Fibroblast of mammary gland (primary cell): ENCODE measurements at regions not wholly inside any gene's neighbourhood (a gene's known extent, or its start where the extent isn't known, plus 50 kb on each side); places are given as distances from the start of the nearest gene placed in this dataset.

Experiments
- DNase-seq: peaks from one replicate; pipeline ENCODE4 v3.0.0-alpha.2; 2010; ENCODE audit warnings: low read depth
- H3K4me3 ChIP-seq: 2 replicates; pipeline ENCODE4 v1.5.1; 2011; ENCODE audit warnings: low read depth, mild to moderate bottlenecking, low read length, moderate library complexity; ENCODE audit not compliant: control insufficient read depth
- TF ChIP-seq, protein P1 (sequence below): conservative IDR thresholded peaks from 2 replicates; pipeline ENCODE4 v1.5.1; 2011; ENCODE audit warnings: low read depth, low read length, inconsistent platforms; ENCODE audit not compliant: control insufficient read depth, insufficient read depth

DNA sequence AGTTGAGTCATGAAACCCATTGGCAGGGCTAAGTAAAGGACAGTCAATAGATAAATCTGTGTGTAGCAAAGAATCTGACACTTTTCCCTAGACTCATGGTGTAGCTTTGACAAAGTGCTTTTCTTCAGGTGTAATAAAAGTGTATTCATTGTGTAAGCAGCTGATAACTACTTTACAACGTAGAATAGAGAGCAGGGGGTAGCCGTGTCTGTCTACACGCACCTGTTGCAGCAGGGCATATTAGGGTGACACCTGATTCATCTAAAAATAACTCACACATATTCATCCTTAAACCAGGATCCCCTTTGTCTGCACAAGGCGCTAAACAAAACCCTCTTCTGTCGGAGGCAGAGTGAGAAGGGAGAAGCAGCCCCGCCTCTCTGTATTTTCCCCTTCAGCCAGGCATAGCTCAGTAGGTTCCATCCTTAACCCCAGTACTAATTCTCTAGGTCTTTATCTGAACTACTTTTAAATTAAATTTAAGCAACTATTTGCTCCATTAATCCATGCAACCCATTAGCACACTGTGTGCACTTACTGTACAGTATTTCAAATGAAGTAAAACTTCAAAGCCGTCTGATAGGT is 306.7 kb upstream of the SASH1 start:
- DNase-seq: no peak
- TF ChIP-seq, protein P1, sequence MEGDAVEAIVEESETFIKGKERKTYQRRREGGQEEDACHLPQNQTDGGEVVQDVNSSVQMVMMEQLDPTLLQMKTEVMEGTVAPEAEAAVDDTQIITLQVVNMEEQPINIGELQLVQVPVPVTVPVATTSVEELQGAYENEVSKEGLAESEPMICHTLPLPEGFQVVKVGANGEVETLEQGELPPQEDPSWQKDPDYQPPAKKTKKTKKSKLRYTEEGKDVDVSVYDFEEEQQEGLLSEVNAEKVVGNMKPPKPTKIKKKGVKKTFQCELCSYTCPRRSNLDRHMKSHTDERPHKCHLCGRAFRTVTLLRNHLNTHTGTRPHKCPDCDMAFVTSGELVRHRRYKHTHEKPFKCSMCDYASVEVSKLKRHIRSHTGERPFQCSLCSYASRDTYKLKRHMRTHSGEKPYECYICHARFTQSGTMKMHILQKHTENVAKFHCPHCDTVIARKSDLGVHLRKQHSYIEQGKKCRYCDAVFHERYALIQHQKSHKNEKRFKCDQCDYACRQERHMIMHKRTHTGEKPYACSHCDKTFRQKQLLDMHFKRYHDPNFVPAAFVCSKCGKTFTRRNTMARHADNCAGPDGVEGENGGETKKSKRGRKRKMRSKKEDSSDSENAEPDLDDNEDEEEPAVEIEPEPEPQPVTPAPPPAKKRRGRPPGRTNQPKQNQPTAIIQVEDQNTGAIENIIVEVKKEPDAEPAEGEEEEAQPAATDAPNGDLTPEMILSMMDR: no peak
- H3K4me3 ChIP-seq: no peak overlapping the region

- TF ChIP-seq, protein P1: no peak
- H3K4me3 ChIP-seq: no peak overlapping the region
- DNase-seq: peak; percentile 8
Observed at GRCh38 chr6:148037496-148037895, 305.1 kb upstream of the SASH1 start.

GRCh38 chr6:148041546-148041945 is 301.1 kb upstream of the SASH1 start:
- TF ChIP-seq, protein P1: no peak
- no peak overlapping the region for H3K4me3 ChIP-seq
- DNase-seq: no peak

DNA sequence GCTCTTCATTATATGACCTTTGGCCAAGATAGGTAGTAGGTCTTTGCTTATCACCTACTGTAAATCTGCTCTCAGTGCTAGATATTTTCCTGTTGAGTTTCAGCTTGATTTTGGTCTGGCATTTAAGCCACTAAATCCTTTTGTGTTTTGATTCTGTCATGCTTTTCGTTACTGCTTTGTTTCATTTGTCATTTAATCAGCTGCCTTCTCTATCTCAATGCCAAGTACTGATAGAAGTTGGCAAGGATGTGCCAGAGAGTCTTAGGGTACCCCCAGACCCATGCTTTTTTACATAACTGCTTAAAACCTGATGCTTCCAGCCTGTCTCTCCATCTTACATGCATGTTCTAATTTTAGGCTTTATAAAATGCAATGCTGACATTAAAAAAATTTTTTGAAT is 300.1 kb upstream of the SASH1 start:
- DNase-seq: no peak
- TF ChIP-seq, protein P1: no peak

GRCh38 chr6:148044261-148044751 is 298.3 kb upstream of the SASH1 start:
- DNase-seq: peak; percentile 55
- TF ChIP-seq, protein P1: no peak
- H3K4me3 ChIP-seq: no peak overlapping the region

More for the DNA sequence above, 300.1 kb upstream of the SASH1 start:
- H3K4me3 ChIP-seq: no peak overlapping the region

DNA sequence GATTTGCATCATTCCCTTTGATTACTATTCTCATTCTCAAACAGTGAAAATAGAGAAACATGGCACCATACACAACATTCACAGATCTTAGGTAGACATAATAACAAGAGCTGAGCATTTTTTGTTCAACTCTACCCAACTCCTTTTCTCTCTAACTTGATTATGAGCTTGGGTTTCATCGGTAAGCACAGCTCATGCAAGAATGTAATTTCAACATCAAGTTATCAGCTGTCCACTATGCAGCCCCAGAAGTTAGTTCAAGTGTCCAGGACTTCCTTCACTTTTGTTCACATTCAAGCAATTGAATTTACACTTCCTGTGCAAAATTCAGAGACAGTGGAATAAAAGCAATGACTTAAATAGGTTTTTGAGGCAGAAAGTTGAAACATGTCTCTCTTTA is 297.7 kb upstream of the SASH1 start:
- peak; percentile 6 for DNase-seq
- H3K4me3 ChIP-seq: no peak overlapping the region
- TF ChIP-seq, protein P1: no peak
